Esophagus muscularis mucosa (tissue), 4 donors: ENCODE measurements at regions not wholly inside any gene's neighbourhood (a gene's known extent, or its start where the extent isn't known, plus 50 kb on each side); places are given as distances from the start of the nearest gene placed in this dataset.

Source experiments
- EP300 ChIP-seq: sonication (generic); formaldehyde crosslinking; IDR thresholded peaks from one replicate; pipeline ENCODE4 v1.6.1; 2017; ENCODE audit warnings: antibody characterized with exemption
- POLR2A ChIP-seq: fragments of 450-650 bp; IDR thresholded peaks from one replicate; pipeline ENCODE4 v1.6.1; 2017; ENCODE audit warnings: antibody characterized with exemption, moderate library complexity, mild to moderate bottlenecking, low read depth
- POLR2AphosphoS5 ChIP-seq, 2 donors: sonication (generic); formaldehyde crosslinking; IDR thresholded peaks; one replicate each; pipeline ENCODE4 v1.6.1; 2017; ENCODE audit warnings: antibody characterized with exemption in 2 of 2
- TF ChIP-seq, protein P1 (sequence below), 3 experiments: fragments of 200-600 bp in 2 of 3; fragments of 450-650 bp in 1 of 3; sonication (generic) in 2 of 3; IDR thresholded peaks; one replicate each; pipeline ENCODE4 v1.5.1; 2017 to 2019; ENCODE audit warnings: antibody characterized with exemption in 3 of 3, mild to moderate bottlenecking in 2 of 3, moderate library complexity in 1 of 3

DNA sequence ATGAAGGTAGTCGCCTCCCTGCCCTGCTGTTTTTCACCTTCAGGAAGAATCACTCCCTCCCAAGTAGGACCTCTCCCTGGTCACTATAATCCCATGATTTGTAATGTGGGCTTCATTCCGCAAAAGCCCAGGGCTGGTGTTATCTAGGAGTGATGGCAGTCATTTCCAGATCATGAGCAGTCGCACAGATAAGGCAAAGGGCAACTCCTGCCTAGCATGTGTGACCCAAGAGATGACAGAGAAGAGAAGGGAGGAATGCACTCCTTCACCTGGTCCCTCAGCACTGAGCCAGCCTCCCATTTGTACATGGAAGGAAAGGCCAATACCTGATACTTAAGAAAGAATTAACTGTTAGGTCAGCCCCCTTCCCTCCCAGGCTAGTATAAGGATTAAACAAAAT lies 102.9 kb downstream of the RPL27A start:
- TF ChIP-seq EP300 (no peak), POLR2AphosphoS5 (IDR thresholded peaks at IDR 0.05) (no peak), POLR2A (no peak)
- TF ChIP-seq, protein P1, sequence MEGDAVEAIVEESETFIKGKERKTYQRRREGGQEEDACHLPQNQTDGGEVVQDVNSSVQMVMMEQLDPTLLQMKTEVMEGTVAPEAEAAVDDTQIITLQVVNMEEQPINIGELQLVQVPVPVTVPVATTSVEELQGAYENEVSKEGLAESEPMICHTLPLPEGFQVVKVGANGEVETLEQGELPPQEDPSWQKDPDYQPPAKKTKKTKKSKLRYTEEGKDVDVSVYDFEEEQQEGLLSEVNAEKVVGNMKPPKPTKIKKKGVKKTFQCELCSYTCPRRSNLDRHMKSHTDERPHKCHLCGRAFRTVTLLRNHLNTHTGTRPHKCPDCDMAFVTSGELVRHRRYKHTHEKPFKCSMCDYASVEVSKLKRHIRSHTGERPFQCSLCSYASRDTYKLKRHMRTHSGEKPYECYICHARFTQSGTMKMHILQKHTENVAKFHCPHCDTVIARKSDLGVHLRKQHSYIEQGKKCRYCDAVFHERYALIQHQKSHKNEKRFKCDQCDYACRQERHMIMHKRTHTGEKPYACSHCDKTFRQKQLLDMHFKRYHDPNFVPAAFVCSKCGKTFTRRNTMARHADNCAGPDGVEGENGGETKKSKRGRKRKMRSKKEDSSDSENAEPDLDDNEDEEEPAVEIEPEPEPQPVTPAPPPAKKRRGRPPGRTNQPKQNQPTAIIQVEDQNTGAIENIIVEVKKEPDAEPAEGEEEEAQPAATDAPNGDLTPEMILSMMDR (IDR thresholded peaks at IDR 0.05): no peak
